ENCODE measurements at regions not wholly inside any gene's neighbourhood (a gene's known extent, or its start where the extent isn't known, plus 50 kb on each side); places are given as distances from the start of the nearest gene placed in this dataset.

- TF ChIP-seq, protein P1, sequence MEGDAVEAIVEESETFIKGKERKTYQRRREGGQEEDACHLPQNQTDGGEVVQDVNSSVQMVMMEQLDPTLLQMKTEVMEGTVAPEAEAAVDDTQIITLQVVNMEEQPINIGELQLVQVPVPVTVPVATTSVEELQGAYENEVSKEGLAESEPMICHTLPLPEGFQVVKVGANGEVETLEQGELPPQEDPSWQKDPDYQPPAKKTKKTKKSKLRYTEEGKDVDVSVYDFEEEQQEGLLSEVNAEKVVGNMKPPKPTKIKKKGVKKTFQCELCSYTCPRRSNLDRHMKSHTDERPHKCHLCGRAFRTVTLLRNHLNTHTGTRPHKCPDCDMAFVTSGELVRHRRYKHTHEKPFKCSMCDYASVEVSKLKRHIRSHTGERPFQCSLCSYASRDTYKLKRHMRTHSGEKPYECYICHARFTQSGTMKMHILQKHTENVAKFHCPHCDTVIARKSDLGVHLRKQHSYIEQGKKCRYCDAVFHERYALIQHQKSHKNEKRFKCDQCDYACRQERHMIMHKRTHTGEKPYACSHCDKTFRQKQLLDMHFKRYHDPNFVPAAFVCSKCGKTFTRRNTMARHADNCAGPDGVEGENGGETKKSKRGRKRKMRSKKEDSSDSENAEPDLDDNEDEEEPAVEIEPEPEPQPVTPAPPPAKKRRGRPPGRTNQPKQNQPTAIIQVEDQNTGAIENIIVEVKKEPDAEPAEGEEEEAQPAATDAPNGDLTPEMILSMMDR (optimal IDR thresholded peaks at IDR 0.05 in 1 of 3, IDR thresholded peaks at IDR 0.05 in 1 of 3, conservative IDR thresholded peaks at IDR 0.05 in 1 of 3; ENCODE audit: extremely low read depth in 1 of 3, insufficient read depth in 2 of 3, low read length in 3 of 3) = no peak
- no peak for TF ChIP-seq EZH2 (IDR thresholded peaks at IDR 0.05; ENCODE audit: low read length)
These were observed 1230.0 kb upstream of the CHAC2 start for GRCh38 chr2:52537588-52537987.
